GM21367 (cell line): ENCODE measurements at regions not wholly inside any gene's neighbourhood (a gene's known extent, or its start where the extent isn't known, plus 50 kb on each side); places are given as distances from the start of the nearest gene placed in this dataset.
"Not testable (repeated sequence)": the region's sequence is repeated elsewhere in the genome, so short reads cannot be mapped to it uniquely, and the experiment has no call there.

Experiments used
- ATAC-seq: cut with Tn5 transposase; IDR thresholded peaks from one replicate; pipeline ENCODE4 v1.9.1; 2021; ENCODE audit not compliant: unreplicated experiment

- no peak for ATAC-seq
These were observed 127.8 kb upstream of the FMN2 start for GRCh38 chr1:239963856-239964255.

- peak; percentile 89 for ATAC-seq
These were observed 115.3 kb upstream of the FMN2 start for GRCh38 chr1:239976130-239976968.

- no peak for ATAC-seq
These were observed 114.3 kb upstream of the FMN2 start for GRCh38 chr1:239977416-239977815.

GRCh38 chr1:239979456-239979855 is 112.2 kb upstream of the FMN2 start:
- no peak for ATAC-seq

- no peak for ATAC-seq
These were observed 108.9 kb upstream of the FMN2 start for GRCh38 chr1:239982762-239983161.

GRCh38 chr1:239985044-239985443 is 106.6 kb upstream of the FMN2 start:
- ATAC-seq = no peak

GRCh38 chr1:239987103-239987745 is 104.5 kb upstream of the FMN2 start:
- ATAC-seq = no peak

- ATAC-seq = no peak
These were observed 101.7 kb upstream of the FMN2 start for GRCh38 chr1:239989990-239990389.

GRCh38 chr1:239992566-239992965 is 99.1 kb upstream of the FMN2 start:
- not testable (repeated sequence) for ATAC-seq

GRCh38 chr1:239993366-239993765 is 98.3 kb upstream of the FMN2 start:
- no peak for ATAC-seq

- ATAC-seq = no peak
These were observed 96.4 kb upstream of the FMN2 start for GRCh38 chr1:239995281-239995680.

- ATAC-seq = no peak
These were observed 94.5 kb upstream of the FMN2 start for GRCh38 chr1:239997160-239997514.

GRCh38 chr1:239997515-239998311 is 94.0 kb upstream of the FMN2 start:
- no peak for ATAC-seq

GRCh38 chr1:239998312-239998649 is 93.4 kb upstream of the FMN2 start:
- ATAC-seq = no peak

GRCh38 chr1:239999170-239999569 is 92.5 kb upstream of the FMN2 start:
- no peak for ATAC-seq

GRCh38 chr1:240000634-240001033 is 91.0 kb upstream of the FMN2 start:
- ATAC-seq = no peak

GRCh38 chr1:240001177-240001740 is 90.4 kb upstream of the FMN2 start:
- no peak for ATAC-seq

- ATAC-seq = peak; percentile 60
These were observed 87.5 kb upstream of the FMN2 start for GRCh38 chr1:240004086-240004749.

- ATAC-seq = no peak
These were observed 85.6 kb upstream of the FMN2 start for GRCh38 chr1:240005997-240006650.

GRCh38 chr1:240008298-240008697 is 83.4 kb upstream of the FMN2 start:
- ATAC-seq = no peak

GRCh38 chr1:240014051-240014450 is 77.6 kb upstream of the FMN2 start:
- no peak for ATAC-seq
